HFFc6 (cell line): ENCODE measurements at regions not wholly inside any gene's neighbourhood (a gene's known extent, or its start where the extent isn't known, plus 50 kb on each side); places are given as distances from the start of the nearest gene placed in this dataset.

Experiments used
- DNase-seq: peaks from one replicate; pipeline ENCODE4 v3.0.0-alpha.2; 2018
- H3K27ac Mint-ChIP-seq: 2 replicates; pipeline ENCODE4 v1.8.0; 2020; ENCODE audit warnings: mild to moderate bottlenecking, mixed read lengths
- H3K27me3 Mint-ChIP-seq: 2 replicates; pipeline ENCODE4 v1.8.0; 2021; ENCODE audit warnings: mild to moderate bottlenecking, moderate library complexity, mixed read lengths; ENCODE audit not compliant: insufficient read depth
- H3K36me3 Mint-ChIP-seq: 2 replicates; pipeline ENCODE4 v1.8.0; 2021; ENCODE audit warnings: low read depth, mixed read lengths
- H3K4me1 Mint-ChIP-seq: 2 replicates; pipeline ENCODE4 v1.8.0; 2020; ENCODE audit warnings: low read depth, mixed read lengths
- H3K4me3 Mint-ChIP-seq: 2 replicates; pipeline ENCODE4 v1.8.0; 2020; ENCODE audit warnings: mild to moderate bottlenecking, moderate library complexity, mixed read lengths
- H3K9me3 Mint-ChIP-seq: 2 replicates; pipeline ENCODE4 v1.8.0; 2020; ENCODE audit warnings: mild to moderate bottlenecking, mixed read lengths
- CTCF ChIP-seq: fragments of 200-600 bp; sonication (generic); IDR thresholded peaks from 2 replicates; pipeline ENCODE4 v1.5.0; 2021; ENCODE audit warnings: antibody characterized with exemption, mild to moderate bottlenecking

- TF ChIP-seq CTCF, result no peak
- Mint-ChIP-seq H3K27ac (no peak overlapping the region), H3K9me3 (no peaks in the 10 kb centered on the region), H3K27me3 (no peaks in the 10 kb centered on the region), H3K36me3 (no peaks in the 10 kb centered on the region), H3K4me3 (no peak overlapping the region), H3K4me1 (peaks cover 54% of the 10 kb centered on the region)
- no peak for DNase-seq
Measured at GRCh38 chr12:88251798-88252197, 109.7 kb downstream of the TMTC3 start.

GRCh38 chr12:88253371-88253978 lies 111.4 kb downstream of the TMTC3 start:
- Mint-ChIP-seq H3K27me3 (no peaks in the 10 kb centered on the region), H3K4me1 (peaks cover 54% of the 10 kb centered on the region), H3K4me3 (no peak overlapping the region), H3K27ac (no peak overlapping the region), H3K36me3 (no peaks in the 10 kb centered on the region), H3K9me3 (no peaks in the 10 kb centered on the region)
- DNase-seq, result no peak
- no peak for TF ChIP-seq CTCF

- DNase-seq, result no peak
- Mint-ChIP-seq H3K27ac (no peak overlapping the region), H3K4me1 (peaks cover 54% of the 10 kb centered on the region)
Measured at GRCh38 chr12:88255224-88255623, 113.1 kb downstream of the TMTC3 start.

GRCh38 chr12:88255847-88256246 lies 113.7 kb downstream of the TMTC3 start:
- Mint-ChIP-seq H3K4me1 (peaks cover 54% of the 10 kb centered on the region), H3K27me3 (no peaks in the 10 kb centered on the region), H3K4me3 (no peak overlapping the region), H3K36me3 (no peaks in the 10 kb centered on the region), H3K27ac (no peak overlapping the region), H3K9me3 (no peaks in the 10 kb centered on the region)
- no peak for DNase-seq
- no peak for TF ChIP-seq CTCF

More at GRCh38 chr12:88255224-88255623, 113.1 kb downstream of the TMTC3 start:
- Mint-ChIP-seq H3K9me3 (no peaks in the 10 kb centered on the region), H3K4me3 (no peak overlapping the region), H3K36me3 (no peaks in the 10 kb centered on the region), H3K27me3 (no peaks in the 10 kb centered on the region)
- TF ChIP-seq CTCF, result no peak

- H3K9me3 Mint-ChIP-seq, result no peaks in the 10 kb centered on the region
- peaks cover 41% of the 10 kb centered on the region for H3K4me1 Mint-ChIP-seq
- no peaks in the 10 kb centered on the region for H3K27me3 Mint-ChIP-seq
- no peaks in the 10 kb centered on the region for H3K36me3 Mint-ChIP-seq
- DNase-seq, result peak; percentile 67
- no peak for TF ChIP-seq CTCF
- H3K4me3 Mint-ChIP-seq, result peak overlapping the region; percentile 56; the same call in 1 of the 2 replicates
- H3K27ac Mint-ChIP-seq, result peak overlapping the region; percentile 71
Measured at GRCh38 chr12:88258396-88258795, 116.3 kb downstream of the TMTC3 start.
